Fibroblast of lung (primary cell): ENCODE measurements at regions not wholly inside any gene's neighbourhood (a gene's known extent, or its start where the extent isn't known, plus 50 kb on each side); places are given as distances from the start of the nearest gene placed in this dataset.

ENCODE experiments used
- DNase-seq, 2 donors: peaks; one replicate each; pipeline versions ENCODE4 v3.0.0 to v3.0.0-alpha.2; 2010; ENCODE audit warnings: low read depth in 2 of 2
- H2AFZ ChIP-seq: 2 replicates; pipeline ENCODE4 v1.5.1; 2012; ENCODE audit warnings: low read length, control low read depth, inconsistent platforms
- H3K27ac ChIP-seq: 2 replicates; pipeline ENCODE4 v1.5.1; 2011; ENCODE audit warnings: low read length, control low read depth; ENCODE audit not compliant: insufficient read depth
- H3K27me3 ChIP-seq: 2 replicates; pipeline ENCODE4 v1.5.1; 2011; ENCODE audit warnings: mild to moderate bottlenecking, low read length; ENCODE audit not compliant: control insufficient read depth, insufficient read depth
- H3K36me3 ChIP-seq: 2 replicates; pipeline ENCODE4 v1.5.1; 2011; ENCODE audit warnings: low read length; ENCODE audit not compliant: control insufficient read depth, insufficient read depth
- H3K4me1 ChIP-seq: 2 replicates; pipeline ENCODE4 v1.5.1; 2011; ENCODE audit warnings: low read length; ENCODE audit not compliant: control insufficient read depth, insufficient read depth; ENCODE audit errors: extremely low read depth
- H3K4me2 ChIP-seq: 2 replicates; pipeline ENCODE4 v1.5.1; 2011; ENCODE audit warnings: low read length, control low read depth; ENCODE audit not compliant: insufficient read depth; ENCODE audit errors: extremely low read depth
- H3K4me3 ChIP-seq, 4 experiments: fragments of 200-600 bp in 1 of 4; sonication (generic) in 1 of 4; replicated peaks in 1 of 4; 2 replicates each; pipeline ENCODE4 v1.5.1; 2011 to 2016; ENCODE audit warnings: low read length in 4 of 4, low read depth in 3 of 4, mild to moderate bottlenecking in 3 of 4, control low read depth in 2 of 4, inconsistent platforms in 1 of 4, mixed read lengths in 1 of 4; ENCODE audit not compliant: insufficient read depth in 1 of 4; ENCODE audit errors: control extremely low read depth in 1 of 4
- H3K79me2 ChIP-seq: 2 replicates; pipeline ENCODE4 v1.5.1; 2012; ENCODE audit warnings: mild to moderate bottlenecking, low read length, inconsistent platforms; ENCODE audit not compliant: control insufficient read depth, insufficient read depth
- H3K9ac ChIP-seq: 2 replicates; pipeline ENCODE4 v1.5.1; 2011; ENCODE audit warnings: mild to moderate bottlenecking, low read length, control low read depth; ENCODE audit not compliant: insufficient read depth
- H3K9me3 ChIP-seq: 2 replicates; pipeline ENCODE4 v1.5.1; 2012; ENCODE audit warnings: low read depth, low read length; ENCODE audit not compliant: control insufficient read depth, insufficient read depth
- H4K20me1 ChIP-seq: 2 replicates; pipeline ENCODE4 v1.5.1; 2011; ENCODE audit warnings: low read length; ENCODE audit not compliant: control insufficient read depth, insufficient read depth; ENCODE audit errors: extremely low read depth
- EZH2 ChIP-seq: IDR thresholded peaks from 2 replicates; pipeline ENCODE4 v1.5.1; 2012; ENCODE audit warnings: low read length, control low read depth, mild to moderate bottlenecking; ENCODE audit errors: missing control alignments
- TF ChIP-seq, protein P1 (sequence below), 2 donors: IDR thresholded peaks in 1 of 2; conservative IDR thresholded peaks in 1 of 2; 1 replicate in 1 of 2; 2 replicates in 1 of 2; pipeline ENCODE4 v1.5.1; 2011 to 2012; ENCODE audit warnings: low read length in 2 of 2, control low read depth in 1 of 2, inconsistent platforms in 1 of 2, low read depth in 1 of 2, mild to moderate bottlenecking in 1 of 2

DNA sequence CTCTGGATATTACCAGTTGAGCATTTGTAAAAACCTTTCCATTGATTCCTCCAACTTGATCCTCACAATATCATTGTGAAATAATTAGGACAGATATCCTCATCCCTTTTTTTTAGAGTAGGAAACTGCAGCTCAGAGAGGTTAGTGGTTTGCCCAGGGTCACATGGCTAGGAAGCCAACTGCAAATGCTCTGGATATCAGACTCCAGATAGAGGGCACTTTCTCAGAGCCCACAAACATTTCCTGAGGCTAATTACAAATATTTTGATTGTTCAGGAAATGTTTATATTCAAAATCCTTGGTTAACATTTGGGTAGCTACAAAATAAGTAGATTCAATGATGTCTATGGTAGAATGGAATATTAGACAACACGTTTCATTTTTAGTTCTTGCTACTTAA lies 154.8 kb upstream of the DPYD start:
- TF ChIP-seq, protein P1, sequence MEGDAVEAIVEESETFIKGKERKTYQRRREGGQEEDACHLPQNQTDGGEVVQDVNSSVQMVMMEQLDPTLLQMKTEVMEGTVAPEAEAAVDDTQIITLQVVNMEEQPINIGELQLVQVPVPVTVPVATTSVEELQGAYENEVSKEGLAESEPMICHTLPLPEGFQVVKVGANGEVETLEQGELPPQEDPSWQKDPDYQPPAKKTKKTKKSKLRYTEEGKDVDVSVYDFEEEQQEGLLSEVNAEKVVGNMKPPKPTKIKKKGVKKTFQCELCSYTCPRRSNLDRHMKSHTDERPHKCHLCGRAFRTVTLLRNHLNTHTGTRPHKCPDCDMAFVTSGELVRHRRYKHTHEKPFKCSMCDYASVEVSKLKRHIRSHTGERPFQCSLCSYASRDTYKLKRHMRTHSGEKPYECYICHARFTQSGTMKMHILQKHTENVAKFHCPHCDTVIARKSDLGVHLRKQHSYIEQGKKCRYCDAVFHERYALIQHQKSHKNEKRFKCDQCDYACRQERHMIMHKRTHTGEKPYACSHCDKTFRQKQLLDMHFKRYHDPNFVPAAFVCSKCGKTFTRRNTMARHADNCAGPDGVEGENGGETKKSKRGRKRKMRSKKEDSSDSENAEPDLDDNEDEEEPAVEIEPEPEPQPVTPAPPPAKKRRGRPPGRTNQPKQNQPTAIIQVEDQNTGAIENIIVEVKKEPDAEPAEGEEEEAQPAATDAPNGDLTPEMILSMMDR (conservative IDR thresholded peaks at IDR 0.05 in 1 of 2, IDR thresholded peaks at IDR 0.05 in 1 of 2; ENCODE audit: low read depth in 1 of 2, low read length in 2 of 2), result no peak
- TF ChIP-seq EZH2, result no peak
- Histone ChIP-seq H3K36me3 (no peaks in the 10 kb centered on the region), H4K20me1 (no peaks in the 10 kb centered on the region), H3K4me1 (peaks cover 3% of the 10 kb centered on the region), H3K9ac (no peak overlapping the region), H3K79me2 (no peaks in the 10 kb centered on the region), H3K4me2 (no peak overlapping the region), H3K27me3 (no peaks in the 10 kb centered on the region), H3K9me3 (no peaks in the 10 kb centered on the region), H3K4me3 (no peak overlapping the region), H3K27ac (no peak overlapping the region), H2AFZ (no peak overlapping the region)
- DNase-seq, result no peak

DNA sequence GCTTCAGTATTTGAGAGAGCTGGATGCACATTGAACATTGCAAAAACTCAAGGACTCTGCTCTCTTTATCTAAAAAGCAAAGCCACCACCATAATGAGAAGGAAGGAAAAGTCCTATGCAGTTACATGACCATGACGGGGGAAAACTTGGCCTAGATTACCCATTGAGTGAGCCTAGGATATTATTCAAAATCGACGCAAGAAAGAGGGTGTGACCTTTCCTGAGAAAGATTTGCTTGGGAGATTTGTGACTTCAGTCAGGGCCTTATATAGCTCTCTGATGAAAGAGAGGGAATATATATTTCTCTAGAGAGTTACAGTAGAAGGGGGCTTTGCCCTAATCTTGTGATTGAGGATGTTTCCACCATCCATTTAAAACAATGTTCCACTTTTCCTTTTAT lies 153.0 kb upstream of the DPYD start:
- Histone ChIP-seq H3K9me3 (no peaks in the 10 kb centered on the region), H4K20me1 (no peaks in the 10 kb centered on the region), H3K27ac (no peak overlapping the region), H3K27me3 (no peaks in the 10 kb centered on the region), H3K4me3 (no peak overlapping the region), H3K4me1 (peaks cover 3% of the 10 kb centered on the region), H3K4me2 (no peak overlapping the region), H3K79me2 (no peaks in the 10 kb centered on the region), H3K36me3 (no peaks in the 10 kb centered on the region), H2AFZ (no peak overlapping the region), H3K9ac (no peak overlapping the region)
- no peak for DNase-seq
- TF ChIP-seq EZH2, result no peak
- TF ChIP-seq, protein P1 (conservative IDR thresholded peaks at IDR 0.05 in 1 of 2, IDR thresholded peaks at IDR 0.05 in 1 of 2; ENCODE audit: low read depth in 1 of 2, low read length in 2 of 2), result no peak

DNA sequence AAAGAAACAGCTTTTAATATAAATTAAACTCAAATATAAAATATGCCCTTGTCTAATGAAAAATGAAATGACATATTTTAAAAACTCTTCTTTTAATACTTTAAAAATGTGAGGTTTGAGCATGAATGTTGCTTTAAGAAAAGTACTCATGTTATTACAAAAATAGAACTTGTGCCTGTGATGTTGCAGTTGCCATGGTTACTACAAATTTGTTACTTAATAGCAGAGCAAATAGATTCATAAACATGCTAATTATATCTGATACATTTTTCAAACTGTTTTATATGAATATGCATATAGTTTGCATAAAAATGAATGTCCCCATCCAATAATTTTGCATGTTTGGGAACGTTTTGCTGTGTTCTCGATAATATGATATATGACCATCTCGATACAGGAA lies 152.3 kb upstream of the DPYD start:
- Histone ChIP-seq H3K27ac (no peak overlapping the region), H3K36me3 (no peaks in the 10 kb centered on the region), H4K20me1 (no peaks in the 10 kb centered on the region), H3K27me3 (no peaks in the 10 kb centered on the region), H3K9me3 (no peaks in the 10 kb centered on the region), H3K4me3 (no peak overlapping the region), H3K4me1 (peaks cover 3% of the 10 kb centered on the region), H3K79me2 (no peaks in the 10 kb centered on the region), H3K4me2 (no peak overlapping the region), H3K9ac (no peak overlapping the region), H2AFZ (no peak overlapping the region)
- TF ChIP-seq, protein P1 (conservative IDR thresholded peaks at IDR 0.05 in 1 of 2, IDR thresholded peaks at IDR 0.05 in 1 of 2; ENCODE audit: low read depth in 1 of 2, low read length in 2 of 2), result no peak
- TF ChIP-seq EZH2, result no peak
- DNase-seq, result no peak
